Midbrain (tissue), 1 donor: ENCODE measurements at regions not wholly inside any gene's neighbourhood (a gene's known extent, or its start where the extent isn't known, plus 50 kb on each side); places are given as distances from the start of the nearest gene placed in this dataset.
A peak's percentile ranks its signal among the peaks of the same experiment; 100 is the strongest.

Source experiments
- DNase-seq: peaks from one replicate; lab custom pipeline; 2025; lab: John Stamatoyannopoulos, UW

DNA sequence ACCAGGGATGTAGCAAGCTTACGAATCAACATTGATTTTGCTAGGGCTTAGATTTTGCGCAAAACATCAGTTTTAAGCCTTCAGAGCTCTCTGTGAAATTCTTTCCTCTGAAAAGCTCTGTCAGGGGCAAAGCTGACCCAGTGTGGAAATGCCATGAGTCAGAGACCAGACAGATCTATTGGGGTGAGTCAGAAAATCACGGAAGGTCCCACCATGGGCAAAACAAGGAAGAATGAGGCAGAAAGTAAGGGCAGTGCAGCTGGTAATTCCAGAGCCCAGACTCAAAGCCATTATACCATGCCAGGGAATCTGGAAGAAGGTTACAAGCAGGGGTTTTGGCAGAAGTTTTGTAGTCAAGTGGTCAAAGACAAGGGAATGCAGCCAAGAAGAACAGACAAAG is 256.6 kb upstream of the CTAGE1 start:
- DNase-seq, result no peak

DNA sequence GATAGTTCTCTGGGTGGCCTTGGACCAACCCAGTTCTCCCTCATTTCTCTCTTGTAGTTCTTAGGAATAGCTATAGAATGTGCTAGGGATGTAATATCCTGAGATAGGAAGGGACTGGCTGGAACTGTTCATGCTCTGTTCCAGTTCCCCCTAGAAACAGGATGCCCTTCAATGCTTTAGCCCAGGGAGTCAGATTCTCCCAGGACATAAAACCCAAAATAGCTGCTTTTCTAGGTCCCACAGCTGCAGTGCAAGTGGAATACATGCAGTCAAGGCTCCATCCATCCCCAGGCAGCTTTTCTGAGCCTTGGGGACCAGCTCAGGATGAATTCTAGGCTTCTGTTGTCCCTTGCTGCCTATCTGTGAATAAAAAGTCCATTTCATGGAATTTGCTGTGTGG is 257.3 kb upstream of the CTAGE1 start:
- no peak for DNase-seq

DNA sequence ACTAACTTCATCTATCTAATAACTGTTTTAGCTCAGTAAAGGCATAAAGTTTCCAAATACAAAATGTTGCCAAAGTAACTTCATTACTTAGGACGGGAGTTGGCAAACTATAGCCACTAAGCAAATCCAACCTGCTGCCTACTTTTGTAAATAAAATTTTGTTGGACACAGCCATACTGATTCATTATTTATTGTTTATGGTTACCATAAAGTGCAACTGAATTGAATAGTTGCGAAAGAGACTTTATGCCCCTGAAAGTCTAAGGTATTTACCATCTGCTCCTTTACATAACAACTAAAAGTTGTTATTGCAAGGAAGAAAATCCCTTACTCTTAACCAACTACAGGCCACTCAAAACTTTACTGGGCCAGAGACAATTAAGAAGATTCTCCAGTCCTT is 256.7 kb upstream of the RBBP8 start:
- DNase-seq, result no peak

DNA sequence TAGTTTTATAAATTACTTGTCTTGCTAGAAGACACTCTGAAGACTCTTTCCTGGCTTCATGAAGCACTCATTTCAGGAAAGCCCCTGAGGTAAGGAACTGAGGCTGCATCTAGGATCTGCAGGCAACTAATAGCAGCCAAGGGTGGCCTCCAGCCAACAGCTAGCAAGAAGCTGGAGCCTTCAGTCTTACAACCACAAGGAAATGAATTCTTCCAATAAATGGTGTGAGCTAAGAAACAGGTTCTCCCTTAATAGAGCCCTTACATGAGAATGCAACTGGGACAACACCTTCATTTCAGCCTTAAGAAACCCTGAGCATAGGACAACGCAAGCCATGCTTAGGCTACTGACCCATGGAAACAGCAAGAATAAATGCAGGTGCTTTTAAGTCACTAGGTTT is 254.6 kb upstream of the RBBP8 start:
- no peak for DNase-seq

DNA sequence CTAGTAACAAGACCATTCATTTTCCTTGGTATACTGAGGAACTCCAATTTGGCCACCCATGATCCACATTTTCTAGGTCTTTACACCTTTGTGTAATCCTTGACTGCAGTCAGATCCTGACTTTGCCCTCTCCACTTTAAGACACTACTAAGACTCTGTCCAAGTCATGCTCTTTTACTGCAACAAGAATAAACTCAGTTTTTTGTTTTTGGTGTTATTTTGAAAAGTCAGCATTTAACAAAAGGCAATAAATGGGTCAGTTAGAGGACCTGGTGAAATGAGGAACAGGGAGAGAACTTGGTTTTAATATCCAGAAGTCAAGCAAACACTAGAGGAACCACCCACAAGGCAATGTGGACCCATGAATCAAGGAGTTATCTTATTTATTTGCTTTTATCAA is 252.2 kb upstream of the RBBP8 start:
- DNase-seq, result no peak

DNA sequence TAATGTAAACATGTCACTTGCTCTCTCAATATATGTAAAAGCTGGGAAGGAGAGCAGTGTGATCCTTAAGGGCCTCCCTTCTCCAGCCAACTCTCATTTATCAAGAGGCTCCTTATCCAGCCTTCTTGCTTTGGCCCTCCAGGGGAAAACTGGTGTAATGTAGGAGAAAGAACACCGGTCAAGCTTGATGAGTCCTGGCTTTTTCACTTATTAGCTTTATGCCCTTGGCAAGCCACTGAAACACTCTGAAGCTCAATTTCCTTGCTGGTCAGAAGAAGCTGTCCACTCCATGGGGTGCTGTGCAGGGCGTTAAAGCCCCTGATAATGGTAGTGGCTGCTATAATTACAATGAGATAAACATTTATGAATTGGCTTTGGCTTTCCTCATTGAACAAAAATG is 251.2 kb upstream of the RBBP8 start:
- DNase-seq, result no peak

DNA sequence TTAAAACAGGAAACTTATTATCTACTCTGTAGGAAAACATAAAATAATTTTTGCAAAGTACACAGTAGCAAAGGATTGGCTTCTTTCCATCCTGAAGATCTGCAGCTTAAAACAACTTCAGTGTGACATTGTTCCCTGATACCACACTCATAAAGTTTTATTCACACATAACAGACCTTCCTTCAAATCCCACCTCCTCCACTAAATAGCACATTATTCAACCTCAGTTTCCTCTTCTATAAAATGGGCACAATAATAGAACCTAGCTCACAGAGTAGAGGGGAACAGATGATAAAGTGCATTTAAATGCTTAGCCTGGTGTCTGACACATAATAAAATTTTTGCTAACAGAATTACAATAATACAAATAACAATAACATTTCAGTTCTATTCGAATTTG is 250.4 kb upstream of the RBBP8 start:
- DNase-seq, result no peak

DNA sequence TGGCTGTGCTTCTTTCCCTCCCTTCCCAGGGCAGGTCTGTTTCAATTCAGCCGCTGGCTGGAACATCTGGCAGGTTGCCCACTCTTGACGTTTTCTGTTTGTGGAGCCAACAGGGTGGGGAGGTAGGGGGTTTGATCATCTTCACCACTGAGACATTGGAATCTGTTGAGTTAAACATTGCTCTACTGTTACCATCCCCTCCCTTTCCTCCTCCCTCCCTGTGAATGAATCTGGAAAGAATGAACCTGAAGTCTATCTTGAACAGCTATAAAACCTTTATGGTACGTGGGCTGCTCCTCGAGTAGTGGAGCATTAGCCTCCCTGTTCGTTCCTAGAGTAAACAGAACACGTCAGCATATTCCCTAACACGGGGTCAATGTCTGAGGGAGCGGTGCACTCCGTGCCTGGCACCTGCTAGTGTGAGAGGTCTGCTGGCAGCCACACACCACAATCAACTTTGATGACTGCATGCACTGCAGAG is 249.9 kb upstream of the RBBP8 start:
- DNase-seq, result peak; percentile 1

DNA sequence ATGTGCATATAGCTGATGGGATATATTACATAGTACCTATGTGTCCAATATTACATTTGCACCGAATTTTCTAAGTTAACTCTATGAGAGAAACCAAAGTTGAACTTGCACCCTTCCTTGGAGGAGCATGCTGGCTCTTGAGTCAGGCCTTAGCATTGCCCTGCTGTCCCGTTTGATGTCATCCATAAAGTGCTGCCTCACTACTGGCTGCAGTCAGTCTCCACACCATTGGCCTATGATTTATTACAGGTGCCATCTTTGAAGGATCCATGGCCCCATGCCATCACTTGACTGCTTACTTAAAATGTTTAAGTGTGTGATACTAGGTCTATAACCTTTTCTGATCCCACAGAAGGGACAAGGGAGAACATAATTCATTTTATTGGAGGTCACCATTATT is 249.3 kb upstream of the RBBP8 start:
- no peak for DNase-seq

DNA sequence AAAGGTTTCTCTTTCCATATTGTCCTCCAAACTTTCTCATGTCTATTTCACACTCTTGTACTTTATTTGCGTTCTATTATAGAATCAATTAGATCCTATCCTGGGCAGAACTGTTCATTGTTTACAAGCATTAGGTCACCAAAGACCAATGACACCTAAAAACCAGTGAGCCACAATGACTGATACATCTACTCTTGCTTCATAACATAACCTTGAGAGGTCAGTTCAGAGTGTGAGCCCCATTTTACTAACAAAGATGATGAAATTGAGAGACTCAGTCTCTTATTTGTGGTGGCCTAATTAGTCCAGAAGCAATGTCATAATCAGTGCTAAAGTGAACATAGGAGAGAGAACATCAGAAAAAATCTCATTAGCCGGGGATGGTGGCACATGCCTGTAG is 248.9 kb upstream of the RBBP8 start:
- DNase-seq, result no peak

DNA sequence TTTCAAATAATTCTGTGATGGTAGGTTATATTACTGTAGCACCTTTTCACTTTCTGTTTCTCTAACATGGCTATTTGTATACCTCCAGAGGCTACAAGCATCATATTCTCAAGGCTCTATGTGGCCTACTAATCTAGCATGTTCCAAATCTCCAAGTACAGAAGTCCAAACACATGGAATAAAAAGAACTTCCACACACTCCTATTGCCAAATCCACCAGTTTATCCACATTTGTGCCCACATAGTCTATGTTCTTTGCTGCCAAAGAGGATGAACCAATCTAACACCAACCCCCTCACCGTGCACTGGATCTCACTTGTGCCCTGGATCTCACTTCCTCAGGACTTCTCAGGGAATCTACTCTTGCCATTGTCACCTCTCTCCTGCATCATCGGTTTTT is 247.3 kb upstream of the RBBP8 start:
- DNase-seq, result no peak

DNA sequence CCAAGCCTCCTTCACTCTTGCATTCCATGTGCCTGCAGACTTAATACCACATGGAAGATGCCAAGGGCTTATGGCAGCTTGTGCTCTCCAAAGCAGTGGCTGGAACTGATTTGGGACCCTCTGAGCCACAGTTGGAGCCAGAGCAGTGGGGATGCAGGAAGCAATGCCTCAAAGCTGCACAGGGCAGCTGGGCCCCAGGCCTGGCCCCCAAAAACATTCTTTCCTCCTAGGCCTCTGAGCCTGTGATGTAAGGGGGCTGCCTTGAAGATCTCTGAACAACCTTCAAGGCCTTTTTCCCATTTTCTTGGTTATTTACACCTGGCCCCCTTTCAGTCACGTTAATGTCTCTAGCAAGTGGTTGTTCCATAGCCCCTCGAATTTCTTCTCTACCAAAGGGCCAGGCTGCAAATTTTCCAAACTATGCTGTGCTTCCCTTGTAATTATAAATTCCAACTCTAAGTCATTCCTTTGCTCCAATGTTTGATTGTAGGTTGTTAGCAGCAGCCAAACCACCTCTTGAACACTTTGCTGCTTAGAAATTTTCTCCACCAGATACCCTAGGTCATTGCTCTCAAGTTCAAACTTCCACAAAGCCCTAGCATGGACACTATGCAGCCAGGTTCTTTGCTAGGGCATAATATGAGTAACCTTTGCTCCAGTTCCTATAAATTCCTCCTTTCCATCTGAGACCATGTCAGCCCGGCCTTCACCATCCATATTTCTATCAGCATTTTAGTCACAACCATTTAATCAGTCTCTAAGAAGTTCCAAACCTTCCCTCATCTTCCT is 245.0 kb upstream of the RBBP8 start:
- no peak for DNase-seq

DNA sequence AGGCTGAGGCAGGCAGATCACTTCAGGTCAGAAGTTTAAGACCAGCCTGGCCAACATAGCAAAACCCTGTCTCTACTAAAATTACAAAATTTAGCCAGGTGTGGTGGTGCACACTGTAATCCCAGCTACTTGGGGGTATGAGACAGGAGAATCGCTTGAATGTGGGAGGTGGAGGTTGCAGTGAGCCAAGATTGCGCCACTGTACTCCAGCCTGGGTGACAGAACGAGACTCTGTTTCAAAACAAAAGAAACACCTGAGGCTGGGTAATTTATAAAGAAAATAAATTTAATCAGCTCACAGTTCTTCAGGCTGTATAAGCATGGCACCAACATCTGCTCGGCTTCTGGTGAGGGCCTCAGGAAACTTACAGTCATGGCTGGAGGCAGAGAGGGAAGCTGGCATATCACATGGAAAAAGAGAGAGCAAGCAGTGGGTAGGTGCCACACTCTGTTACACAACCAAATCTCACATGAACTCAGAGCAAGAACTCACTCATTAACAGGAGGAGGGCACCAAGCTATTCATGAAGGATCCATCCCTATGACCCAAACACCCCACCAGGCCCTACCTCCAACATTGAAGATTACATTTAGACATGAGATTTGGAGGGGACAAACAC is 244.1 kb upstream of the RBBP8 start:
- no peak for DNase-seq

DNA sequence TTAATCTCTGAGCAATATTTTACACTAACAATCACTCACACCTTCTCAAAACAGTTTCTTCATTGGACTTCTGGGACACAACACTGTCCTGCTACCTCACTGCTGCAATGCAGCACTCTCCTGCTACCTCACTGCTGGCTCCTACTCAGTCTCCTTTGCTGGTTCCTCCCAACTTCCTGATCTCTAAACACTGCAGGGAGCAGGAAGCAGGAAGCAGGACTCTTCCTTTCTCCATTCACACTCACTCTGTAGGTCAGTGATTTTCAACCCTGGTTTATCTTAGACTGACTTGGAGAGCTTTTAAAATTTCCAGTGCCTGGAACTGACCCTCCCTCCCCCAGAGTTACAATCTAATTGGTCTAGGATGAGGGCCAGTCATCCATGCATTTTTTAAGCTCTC is 243.4 kb upstream of the RBBP8 start:
- no peak for DNase-seq

DNA sequence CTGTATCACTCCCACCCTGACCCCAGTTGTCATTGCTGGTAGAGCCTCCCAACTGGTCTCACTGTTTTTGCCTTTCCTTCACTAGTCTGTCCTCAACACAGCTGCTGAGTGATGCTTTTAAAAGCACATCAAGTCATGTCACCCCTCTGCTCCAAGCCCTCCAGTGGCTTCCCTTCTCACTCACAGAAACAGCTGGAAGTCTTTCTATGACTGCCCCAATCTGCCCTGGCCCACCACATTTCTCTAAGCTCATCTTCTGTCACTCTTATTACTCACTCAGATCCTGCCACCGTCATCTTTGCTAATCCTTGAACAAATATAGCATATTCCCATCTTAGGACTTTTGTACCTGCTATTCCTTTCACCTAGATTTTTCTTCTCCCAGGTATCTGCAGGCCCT is 242.6 kb upstream of the RBBP8 start:
- DNase-seq, result no peak

DNA sequence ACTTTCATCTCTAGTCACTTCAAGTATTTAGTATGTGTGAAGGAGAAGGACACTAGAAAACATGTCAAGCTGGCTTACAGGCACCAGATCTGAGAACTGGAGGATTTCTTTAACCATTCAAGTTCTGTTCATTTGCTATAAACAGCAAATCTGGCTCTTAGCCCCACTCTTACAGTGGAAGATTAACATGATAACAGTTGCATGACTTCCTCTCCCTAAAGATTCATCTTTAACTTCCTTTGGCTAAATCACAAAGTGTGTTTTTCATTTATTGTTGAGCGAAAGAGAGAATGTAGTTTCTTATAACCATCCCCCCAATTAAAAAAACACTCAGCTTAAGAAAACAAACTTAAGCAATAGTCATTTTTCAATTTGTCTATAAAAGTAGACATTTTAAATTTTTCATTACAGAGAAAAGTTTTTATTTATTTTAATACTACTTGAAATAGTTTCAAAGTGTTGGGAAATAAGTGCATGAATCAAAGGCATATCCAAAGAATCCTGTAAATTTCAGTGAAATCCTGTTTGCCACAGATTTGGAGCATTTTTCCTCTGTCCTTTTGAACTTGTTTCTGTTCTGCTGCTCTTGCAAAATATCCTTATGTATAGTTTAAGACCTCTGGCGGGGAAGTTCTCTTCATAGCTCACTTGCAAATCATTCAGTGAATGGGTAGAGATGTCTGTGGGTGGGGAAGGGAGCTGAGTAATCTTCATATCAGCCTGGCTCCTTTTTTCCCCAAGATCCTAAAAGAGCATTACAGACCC is 241.0 kb upstream of the RBBP8 start:
- DNase-seq, result no peak

DNA sequence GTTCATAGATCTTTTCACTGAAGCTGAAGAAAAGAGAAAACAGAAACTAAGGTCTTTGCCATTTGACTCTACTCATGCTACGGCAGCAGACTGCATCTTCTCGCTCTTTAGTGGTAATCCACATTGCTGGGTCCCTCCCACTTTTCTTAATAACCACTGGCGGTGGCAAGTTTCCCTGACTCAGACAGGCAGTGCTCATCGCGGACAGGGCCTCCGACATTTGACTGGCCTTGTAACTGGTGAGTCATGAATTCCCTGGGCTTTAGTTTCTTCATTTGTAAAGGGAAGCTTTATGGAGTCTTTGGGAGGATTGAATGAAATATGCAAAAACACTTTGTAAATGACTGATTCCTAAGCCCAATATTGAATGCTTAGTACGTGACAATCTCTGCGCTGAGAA is 238.2 kb upstream of the RBBP8 start:
- no peak for DNase-seq

DNA sequence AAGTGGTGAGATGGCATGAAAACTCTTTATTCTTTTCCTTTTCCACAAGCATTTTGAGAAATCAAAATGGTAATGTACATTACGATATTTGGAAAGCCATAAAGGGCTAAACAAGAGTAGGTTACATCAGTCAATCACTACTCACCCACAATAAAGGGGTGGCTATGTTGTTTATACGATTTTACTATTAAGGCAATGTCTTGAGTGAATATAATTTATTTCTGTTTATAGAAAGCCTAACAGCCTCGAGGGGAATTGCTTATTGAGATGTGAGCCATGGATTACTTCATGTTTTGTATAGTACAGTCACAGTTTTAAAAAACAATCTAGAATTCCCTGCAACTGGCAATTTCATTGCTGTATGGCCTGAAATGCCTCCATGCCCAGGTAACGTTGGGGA is 237.5 kb upstream of the RBBP8 start:
- DNase-seq, result no peak

DNA sequence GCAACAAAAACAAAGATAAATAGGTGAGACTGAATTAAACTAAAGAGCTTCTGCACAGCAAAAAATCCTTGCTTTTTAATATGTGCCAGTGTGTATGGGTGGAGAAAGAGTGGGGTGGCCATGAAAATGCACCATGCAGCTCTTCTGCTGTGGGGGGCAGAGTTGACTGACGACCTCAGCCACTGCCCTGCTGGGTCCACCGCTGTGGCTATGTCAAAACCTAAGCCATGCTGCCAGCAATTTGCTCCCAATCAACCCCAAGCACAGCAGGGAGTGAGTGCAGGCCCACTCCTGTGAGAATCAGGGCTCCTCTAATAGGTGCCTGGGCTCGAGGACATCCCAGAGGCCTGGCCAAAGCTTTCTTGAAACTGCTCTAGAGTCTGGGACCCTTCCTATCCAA is 235.6 kb upstream of the RBBP8 start:
- no peak for DNase-seq

DNA sequence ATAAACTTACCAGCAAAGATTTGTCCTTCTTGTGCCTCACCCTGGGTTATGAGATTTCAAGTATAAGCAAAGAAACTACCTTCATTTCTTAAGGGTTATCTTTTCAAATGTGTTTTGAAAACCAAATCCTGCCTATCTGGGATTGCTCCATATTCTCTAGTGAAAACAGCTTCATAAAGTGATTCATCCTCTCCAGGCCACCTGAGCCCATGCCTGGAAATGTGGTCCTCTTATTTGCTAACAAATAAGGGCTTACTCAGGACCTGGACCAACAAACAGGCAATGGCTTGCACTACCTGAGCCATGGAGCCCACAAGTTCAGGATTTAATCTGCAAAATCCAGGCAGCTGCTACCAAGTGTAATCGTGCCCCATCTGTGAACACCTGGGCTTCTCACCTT is 234.4 kb upstream of the RBBP8 start:
- no peak for DNase-seq

DNA sequence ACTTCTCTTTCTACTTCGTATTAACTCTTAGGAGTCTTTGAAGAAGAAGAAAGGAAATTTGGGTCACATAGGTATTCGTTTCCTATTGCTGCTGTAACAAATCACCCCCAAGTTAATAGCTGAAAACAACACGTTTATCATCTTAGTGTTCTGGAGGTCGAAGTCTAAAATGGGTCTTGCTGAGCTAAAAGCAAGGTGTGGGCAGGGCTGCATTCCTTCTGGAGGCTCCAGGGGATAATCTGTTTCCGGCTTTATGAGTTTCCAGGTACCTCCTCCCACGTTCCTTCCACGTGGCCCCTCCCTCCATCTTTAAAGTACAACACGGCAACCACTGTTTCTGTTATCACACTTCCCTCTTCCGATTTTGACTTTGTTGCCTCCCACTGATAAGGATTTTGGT is 233.5 kb upstream of the RBBP8 start:
- DNase-seq, result no peak

DNA sequence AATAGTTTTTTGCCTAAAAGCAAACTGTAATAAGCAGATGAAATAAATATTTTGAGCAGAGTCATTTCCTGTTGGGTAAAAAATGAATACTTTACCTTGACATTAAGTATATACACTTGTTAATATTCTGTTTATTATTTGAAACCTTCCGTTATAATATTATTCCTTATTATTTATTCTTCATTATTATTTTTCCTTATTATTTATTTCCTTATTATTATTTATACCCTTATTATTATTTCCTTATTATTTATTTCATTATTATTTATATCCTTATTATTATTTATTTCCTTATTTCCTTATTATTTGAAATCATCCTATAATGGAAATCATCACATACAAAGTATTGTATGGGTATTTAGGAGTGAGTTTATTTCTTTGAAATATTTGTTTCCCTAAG is 232.2 kb upstream of the RBBP8 start:
- no peak for DNase-seq

DNA sequence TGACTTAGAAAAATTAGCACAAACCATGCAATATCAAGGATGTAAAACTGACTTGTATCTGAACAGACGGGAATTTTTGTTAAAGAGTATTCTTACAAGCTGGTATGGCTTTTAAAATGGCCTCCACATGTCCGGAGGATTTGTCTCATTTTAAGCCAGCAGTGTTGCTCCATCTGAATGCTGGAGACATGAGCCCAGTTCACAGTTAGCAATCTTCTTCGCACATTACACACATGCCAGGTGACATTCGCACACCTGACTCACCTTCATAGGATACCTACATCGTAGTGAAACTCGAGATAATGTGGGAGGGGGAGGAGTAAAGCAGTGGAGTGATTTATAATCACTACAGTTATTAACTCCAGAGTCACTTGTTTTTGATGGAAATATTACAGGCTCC is 231.8 kb upstream of the RBBP8 start:
- DNase-seq, result no peak
